LNCaP clone FGC (cell line): ENCODE measurements at regions not wholly inside any gene's neighbourhood (a gene's known extent, or its start where the extent isn't known, plus 50 kb on each side); places are given as distances from the start of the nearest gene placed in this dataset.
A peak's percentile ranks its signal among the peaks of the same experiment; 100 is the strongest.

Experiments
- DNase-seq: peaks from one replicate; pipeline ENCODE4 v3.0.0-alpha.2; 2011; ENCODE audit warnings: low read depth
- H3K4me3 ChIP-seq: 2 replicates; pipeline ENCODE4 v1.5.1; 2011; ENCODE audit warnings: mild to moderate bottlenecking, low read depth, low read length, control low read depth
- TF ChIP-seq, protein P1 (sequence below): IDR thresholded peaks from 2 replicates; pipeline ENCODE4 v1.5.1; 2012; ENCODE audit warnings: mild to moderate bottlenecking; ENCODE audit not compliant: control insufficient read depth, insufficient read depth; ENCODE audit errors: extremely low read depth

DNA sequence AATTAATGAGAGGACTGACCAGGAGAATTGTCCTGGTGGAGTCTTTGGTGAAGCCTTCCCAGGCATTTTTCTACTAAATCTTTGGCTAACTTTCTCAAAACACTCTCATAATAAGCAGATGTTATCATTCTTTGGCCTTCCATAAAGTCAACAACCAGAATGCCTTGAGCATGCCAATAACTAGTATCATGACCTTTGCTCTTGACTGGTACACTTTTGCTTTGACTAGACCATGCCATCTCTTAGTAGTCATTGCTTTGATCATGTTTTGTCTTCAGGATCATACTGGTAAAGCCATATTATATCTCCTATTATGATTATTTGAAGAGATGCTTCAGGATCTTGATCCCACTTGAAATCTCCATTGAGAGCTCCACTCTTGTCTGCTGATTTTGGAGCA is 506.9 kb downstream of the ELAVL2 start:
- no peak overlapping the region for H3K4me3 ChIP-seq
- DNase-seq, result no peak
- TF ChIP-seq, protein P1, sequence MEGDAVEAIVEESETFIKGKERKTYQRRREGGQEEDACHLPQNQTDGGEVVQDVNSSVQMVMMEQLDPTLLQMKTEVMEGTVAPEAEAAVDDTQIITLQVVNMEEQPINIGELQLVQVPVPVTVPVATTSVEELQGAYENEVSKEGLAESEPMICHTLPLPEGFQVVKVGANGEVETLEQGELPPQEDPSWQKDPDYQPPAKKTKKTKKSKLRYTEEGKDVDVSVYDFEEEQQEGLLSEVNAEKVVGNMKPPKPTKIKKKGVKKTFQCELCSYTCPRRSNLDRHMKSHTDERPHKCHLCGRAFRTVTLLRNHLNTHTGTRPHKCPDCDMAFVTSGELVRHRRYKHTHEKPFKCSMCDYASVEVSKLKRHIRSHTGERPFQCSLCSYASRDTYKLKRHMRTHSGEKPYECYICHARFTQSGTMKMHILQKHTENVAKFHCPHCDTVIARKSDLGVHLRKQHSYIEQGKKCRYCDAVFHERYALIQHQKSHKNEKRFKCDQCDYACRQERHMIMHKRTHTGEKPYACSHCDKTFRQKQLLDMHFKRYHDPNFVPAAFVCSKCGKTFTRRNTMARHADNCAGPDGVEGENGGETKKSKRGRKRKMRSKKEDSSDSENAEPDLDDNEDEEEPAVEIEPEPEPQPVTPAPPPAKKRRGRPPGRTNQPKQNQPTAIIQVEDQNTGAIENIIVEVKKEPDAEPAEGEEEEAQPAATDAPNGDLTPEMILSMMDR, result no peak

DNA sequence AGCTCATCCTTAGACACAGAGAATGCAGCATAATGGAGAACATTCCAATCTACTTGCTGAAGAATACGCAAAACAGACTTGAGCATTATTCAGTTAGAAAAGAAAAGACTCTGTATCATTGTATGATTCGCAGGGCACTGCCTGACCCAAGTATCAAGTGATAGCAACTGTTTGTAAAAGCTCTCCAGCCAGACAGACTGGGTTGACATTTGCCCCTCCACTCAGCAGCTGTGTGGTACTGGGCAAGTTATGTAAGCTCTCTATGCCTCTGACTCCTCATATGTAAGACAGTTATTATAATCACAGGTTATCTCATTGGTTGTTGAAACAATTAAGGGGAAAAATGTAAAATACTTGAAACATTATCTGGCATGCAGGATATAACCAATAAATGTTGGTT is 505.0 kb downstream of the ELAVL2 start:
- DNase-seq, result no peak
- TF ChIP-seq, protein P1, result no peak
- H3K4me3 ChIP-seq, result no peak overlapping the region

DNA sequence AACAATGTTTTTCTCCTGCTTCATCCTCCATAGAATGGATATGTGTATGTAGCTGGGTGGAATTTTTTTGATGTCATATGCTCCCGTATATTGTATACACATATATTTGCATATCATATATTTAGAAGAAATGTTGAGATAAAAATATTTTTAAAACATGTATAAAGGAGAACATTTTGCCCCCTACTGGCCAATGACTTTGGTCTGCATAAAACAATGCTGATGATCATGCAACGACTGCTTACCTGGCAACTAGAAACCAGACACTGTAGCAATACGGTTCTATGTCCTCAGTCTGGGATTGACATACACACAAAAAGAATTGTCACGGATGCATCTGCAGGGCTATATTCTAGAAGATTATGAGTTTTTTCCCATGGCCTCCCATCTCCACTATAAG is 503.6 kb downstream of the ELAVL2 start:
- peak; percentile 0 for DNase-seq
- H3K4me3 ChIP-seq, result no peak overlapping the region
- TF ChIP-seq, protein P1, result peak; percentile 61

DNA sequence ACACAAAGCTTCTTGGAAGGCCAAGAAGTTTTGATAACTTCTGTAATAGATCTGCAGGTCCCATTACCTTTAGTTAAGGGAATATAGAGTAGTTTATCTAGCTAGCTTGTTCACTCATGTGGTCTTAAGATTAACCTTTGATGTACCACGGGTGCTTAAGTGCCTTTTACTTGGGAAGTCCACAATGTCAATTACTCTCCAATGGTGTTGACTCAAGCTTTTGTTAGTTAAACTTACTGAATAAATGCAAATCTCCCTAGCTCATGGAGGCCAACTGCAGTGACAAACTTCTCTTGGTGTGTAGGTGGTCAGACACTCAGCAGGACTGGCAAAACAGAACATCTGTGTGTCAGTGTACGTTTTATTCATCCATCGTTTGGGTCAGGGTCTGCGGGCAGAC is 501.5 kb downstream of the ELAVL2 start:
- no peak overlapping the region for H3K4me3 ChIP-seq
- TF ChIP-seq, protein P1, result no peak
- no peak for DNase-seq

DNA sequence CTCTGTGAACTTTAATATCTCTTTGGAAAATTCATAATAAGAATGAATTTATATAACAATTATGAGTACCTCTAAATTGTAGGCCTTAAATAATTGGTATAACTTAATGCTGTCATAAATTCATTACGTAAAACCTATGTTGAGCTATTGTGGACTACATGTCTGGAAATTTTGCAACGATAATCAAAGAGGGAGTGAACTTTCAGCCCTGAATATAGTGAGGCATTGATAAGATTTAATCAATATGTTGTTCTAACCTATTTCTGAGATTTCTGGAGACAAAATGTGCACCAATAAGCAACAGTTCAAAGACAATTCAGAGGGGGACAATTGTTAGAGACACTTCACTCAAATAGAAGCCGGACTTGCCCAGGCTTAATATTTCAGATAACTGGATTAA is 499.4 kb downstream of the ELAVL2 start:
- TF ChIP-seq, protein P1, result no peak
- no peak for DNase-seq

DNA sequence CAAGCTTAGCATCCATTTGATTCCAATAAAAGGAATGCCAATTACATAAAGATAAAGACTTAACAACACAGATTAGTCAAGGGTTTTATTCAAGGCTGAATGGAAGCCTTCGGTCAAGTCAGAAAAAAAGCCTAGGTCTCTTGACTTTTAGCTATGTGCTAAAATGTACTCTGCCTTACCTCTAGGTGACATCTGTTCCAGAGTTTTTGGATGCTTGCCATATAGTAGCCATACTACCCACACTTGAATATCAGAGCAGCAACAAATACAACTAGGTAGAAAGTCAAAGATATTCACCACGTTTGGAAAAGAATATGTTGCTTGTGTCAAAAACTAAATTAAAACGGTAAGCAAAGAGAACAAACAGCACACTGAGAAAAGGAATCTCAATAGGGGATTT is 484.7 kb downstream of the ELAVL2 start:
- no peak overlapping the region for H3K4me3 ChIP-seq
- TF ChIP-seq, protein P1, result no peak
- no peak for DNase-seq

More for the DNA sequence above, 499.4 kb downstream of the ELAVL2 start:
- no peak overlapping the region for H3K4me3 ChIP-seq

DNA sequence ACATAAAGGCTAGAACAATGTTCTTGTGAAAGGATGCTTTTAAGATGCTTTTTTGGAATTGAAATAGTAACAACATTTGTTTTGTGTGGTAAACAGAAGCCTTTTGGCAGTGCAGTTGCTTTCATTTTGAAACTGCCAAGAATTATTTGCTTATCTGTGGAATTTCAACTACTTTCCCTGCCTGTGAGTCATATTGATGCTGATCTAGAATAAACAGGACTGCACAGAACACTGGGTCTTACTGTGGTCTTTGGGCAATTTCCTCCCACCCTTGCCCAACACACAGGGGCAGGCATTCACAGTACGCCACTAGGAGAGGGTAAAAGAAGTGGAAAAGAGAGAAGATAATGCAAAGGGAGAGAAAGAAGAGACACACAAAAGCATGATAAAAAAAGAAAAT is 483.7 kb downstream of the ELAVL2 start:
- TF ChIP-seq, protein P1, result no peak
- H3K4me3 ChIP-seq, result no peak overlapping the region
- DNase-seq, result peak; percentile 1
